A549 (cell line): ENCODE measurements at regions not wholly inside any gene's neighbourhood (a gene's known extent, or its start where the extent isn't known, plus 50 kb on each side); places are given as distances from the start of the nearest gene placed in this dataset.
A peak's percentile ranks its signal among the peaks of the same experiment; 100 is the strongest.

Source experiments
- ATAC-seq, 2 experiments: fragments of 200-7000 bp in 1 of 2; fragments of >200 bp in 1 of 2; cut with Nextera tagmentation in 1 of 2; cut with Tn5 transposase in 1 of 2; 3 replicates each; pipeline versions ENCODE4 v1.8.0 to v1.9.1; 2018 to 2020; ENCODE audit warnings: mild to moderate bottlenecking in 1 of 2, moderate library complexity in 1 of 2
- CTCF ChIA-PET: fragments of 300-600 bp; sonication (Branson Sonifier 250); formaldehyde crosslinking; extraction: SDS; loops from one replicate; lab custom pipeline; 2021; ENCODE audit warnings: antibody characterized with exemption, inconsistent platforms; lab: Yijun Ruan, JAX
- POLR2A ChIA-PET: fragments of 350-600 bp; formaldehyde crosslinking; extraction: SDS; loops from one replicate; lab custom pipeline; 2021; ENCODE audit warnings: antibody characterized with exemption, inconsistent platforms; lab: Yijun Ruan, JAX
- DNase-seq, 2 experiments: peaks; one replicate each; pipeline versions ENCODE4 v3.0.0 to v3.0.0-alpha.2; 2011 to 2016; ENCODE audit warnings: low read depth in 1 of 2, low spot score in 1 of 2
- FAIRE-seq: peaks from 2 replicates; lab custom pipeline; 2011; peaks lifted over from hg19 to GRCh38; lab: Jason Lieb, UNC
- H3K27ac ChIP-seq, 2 experiments: fragments of >200 bp; sonication (Bioruptor Twin); formaldehyde crosslinking; 3 replicates each; pipeline ENCODE4 v1.5.1; 2016 to 2017
- H3K4me1 ChIP-seq: fragments of >200 bp; sonication (Bioruptor Twin); formaldehyde crosslinking; 3 replicates; pipeline ENCODE4 v1.6.1; 2016
- H3K4me2 ChIP-seq: fragments of >200 bp; sonication (Bioruptor Twin); formaldehyde crosslinking; 3 replicates; pipeline ENCODE4 v1.6.1; 2016
- H3K4me3 ChIP-seq: fragments of >200 bp; sonication (Bioruptor Twin); formaldehyde crosslinking; 3 replicates; pipeline ENCODE4 v1.5.1; 2016
- H3K9me3 ChIP-seq: fragments of >200 bp; sonication (Bioruptor Twin); formaldehyde crosslinking; 3 replicates; pipeline ENCODE4 v1.6.1; 2016
- BHLHE40 ChIP-seq: IDR thresholded peaks from 2 replicates; pipeline ENCODE4 v1.6.1; 2012; ENCODE audit warnings: low read depth, low read length, inconsistent platforms
- CBX2 ChIP-seq: fragments of 200-600 bp; sonication (generic); IDR thresholded peaks from 2 replicates; pipeline ENCODE4 v1.6.1; 2016; ENCODE audit warnings: low read depth, mild to moderate bottlenecking, borderline replicate concordance
- EHF ChIP-seq: fragments of 250-450 bp; sonication (Bioruptor Pico); IDR thresholded peaks from 2 replicates; pipeline ENCODE4 v1.5.0; 2020; ENCODE audit warnings: mild to moderate bottlenecking
- FOSL2 ChIP-seq, 2 experiments: fragments of 450-650 bp in 1 of 2; fragments of >200 bp in 1 of 2; sonication (Bioruptor Twin) in 1 of 2; formaldehyde crosslinking; IDR thresholded peaks; 2 replicates each; pipeline versions ENCODE4 v1.5.0 to v1.6.1; 2016 to 2020; ENCODE audit warnings: mild to moderate bottlenecking in 1 of 2, moderate library complexity in 1 of 2
- HEYL ChIP-seq: fragments of 250-450 bp; sonication (Bioruptor Pico); IDR thresholded peaks from 2 replicates; pipeline ENCODE4 v1.8.0; 2021; ENCODE audit warnings: mild to moderate bottlenecking, moderate library complexity
- HOXB13 ChIP-seq: fragments of 250-450 bp; sonication (Bioruptor Pico); IDR thresholded peaks from 2 replicates; pipeline ENCODE4 v1.5.0; 2020; ENCODE audit warnings: low read depth, mild to moderate bottlenecking, moderate library complexity
- JUN ChIP-seq, 2 experiments: fragments of >200 bp; sonication (Bioruptor Twin); formaldehyde crosslinking; IDR thresholded peaks; 2 replicates in 1 of 2; 3 replicates in 1 of 2; pipeline ENCODE4 v1.6.1; 2016 to 2017
- MYC ChIP-seq: IDR thresholded peaks from 2 replicates; pipeline ENCODE4 v1.6.1; 2012; ENCODE audit warnings: mild to moderate bottlenecking, inconsistent platforms, low read length, improper control_type of control experiment, borderline replicate concordance
- POLR2A ChIP-seq: IDR thresholded peaks from 2 replicates; pipeline ENCODE4 v1.6.1; 2012; ENCODE audit warnings: mild to moderate bottlenecking, low read length
- RAD21 ChIP-seq, 2 experiments: fragments of >200 bp in 1 of 2; sonication (Bioruptor Twin) in 1 of 2; formaldehyde crosslinking in 1 of 2; IDR thresholded peaks in 1 of 2; conservative IDR thresholded peaks in 1 of 2; 2 replicates in 1 of 2; 3 replicates in 1 of 2; pipeline ENCODE4 v1.6.1; 2012 to 2018; ENCODE audit warnings: inconsistent platforms in 1 of 2
- RFX5 ChIP-seq: fragments of 450-650 bp; IDR thresholded peaks from 2 replicates; pipeline ENCODE4 v1.7.1; 2014; ENCODE audit warnings: antibody characterized with exemption, mild to moderate bottlenecking, moderate library complexity
- TFCP2L1 ChIP-seq: fragments of 250-450 bp; sonication (Bioruptor Pico); IDR thresholded peaks from 2 replicates; pipeline ENCODE4 v1.5.0; 2021; ENCODE audit warnings: mild to moderate bottlenecking
- ZC3H11A ChIP-seq: fragments of 450-650 bp; IDR thresholded peaks from 2 replicates; pipeline ENCODE4 v1.6.1; 2014; ENCODE audit warnings: antibody characterized with exemption, mild to moderate bottlenecking
- WGBS: methylation state at CpG from one replicate; pipeline ENCODE4 v1.1.6; 2017; ENCODE audit errors: missing lambda C conversion rate; 5-methylcytosine and 5-hydroxymethylcytosine counted together
- TF ChIP-seq, protein P1 (sequence below): fragments of 450-650 bp; IDR thresholded peaks from 2 replicates; pipeline ENCODE4 v1.6.1; 2014; ENCODE audit warnings: antibody characterized with exemption
- TF ChIP-seq, protein P2 (sequence below): fragments of 200-600 bp; sonication (generic); IDR thresholded peaks from 2 replicates; pipeline ENCODE4 v1.6.1; 2016; ENCODE audit warnings: antibody characterized with exemption, mild to moderate bottlenecking, moderate library complexity
- TF ChIP-seq, protein P3 (sequence below): IDR thresholded peaks from 2 replicates; pipeline ENCODE4 v1.6.1; 2012
- TF ChIP-seq, protein P4 (sequence below): fragments of >200 bp; sonication (Bioruptor Twin); formaldehyde crosslinking; IDR thresholded peaks from 3 replicates; pipeline ENCODE4 v1.5.1; 2016
- TF ChIP-seq, protein P5 (sequence below): IDR thresholded peaks from 2 replicates; pipeline ENCODE4 v1.6.1; 2012

DNA sequence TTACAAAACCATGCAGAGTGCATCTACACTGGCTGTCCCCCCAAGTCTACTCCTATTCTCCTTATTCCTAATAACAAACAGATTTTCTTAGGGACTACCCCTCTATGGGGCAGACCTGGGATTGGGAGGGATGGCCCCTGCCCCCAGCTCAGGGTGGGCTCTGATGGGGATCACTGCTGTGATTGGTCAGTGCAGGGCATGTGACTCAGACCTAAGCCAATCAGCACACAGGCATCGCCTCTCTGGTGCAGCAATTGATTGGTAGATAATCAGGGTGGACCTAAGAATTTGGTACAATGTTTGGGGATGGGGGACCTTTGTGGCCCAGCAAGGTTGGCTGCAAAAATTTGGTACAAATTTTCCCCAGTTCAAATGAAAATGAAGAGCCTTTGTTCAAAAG is 57.2 kb upstream of the SHANK2 start:
- ChIA-PET POLR2A (no interaction called here), CTCF (interaction anchor here (1.4 kb wide), 1 partner anchor 495 kb away, joined by 3 read pairs; no protein-coding TSS in a partner anchor)
- no peak overlapping the region for H3K4me3 ChIP-seq
- H3K4me2 ChIP-seq = no peak overlapping the region
- 75% methylated on average over 1 of the region's 1 CpG for WGBS
- no peak for ATAC-seq
- no peak overlapping the region for H3K27ac ChIP-seq
- TF ChIP-seq, protein P1, sequence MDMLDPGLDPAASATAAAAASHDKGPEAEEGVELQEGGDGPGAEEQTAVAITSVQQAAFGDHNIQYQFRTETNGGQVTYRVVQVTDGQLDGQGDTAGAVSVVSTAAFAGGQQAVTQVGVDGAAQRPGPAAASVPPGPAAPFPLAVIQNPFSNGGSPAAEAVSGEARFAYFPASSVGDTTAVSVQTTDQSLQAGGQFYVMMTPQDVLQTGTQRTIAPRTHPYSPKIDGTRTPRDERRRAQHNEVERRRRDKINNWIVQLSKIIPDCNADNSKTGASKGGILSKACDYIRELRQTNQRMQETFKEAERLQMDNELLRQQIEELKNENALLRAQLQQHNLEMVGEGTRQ = peak; percentile 63; the same call in 1 of the 2 replicates
- TF ChIP-seq ZC3H11A = no peak
- H3K4me1 ChIP-seq = peaks cover 22% of the 10 kb centered on the region
- no peak for FAIRE-seq
- no peaks in the 10 kb centered on the region for H3K9me3 ChIP-seq
- no peak for DNase-seq

DNA sequence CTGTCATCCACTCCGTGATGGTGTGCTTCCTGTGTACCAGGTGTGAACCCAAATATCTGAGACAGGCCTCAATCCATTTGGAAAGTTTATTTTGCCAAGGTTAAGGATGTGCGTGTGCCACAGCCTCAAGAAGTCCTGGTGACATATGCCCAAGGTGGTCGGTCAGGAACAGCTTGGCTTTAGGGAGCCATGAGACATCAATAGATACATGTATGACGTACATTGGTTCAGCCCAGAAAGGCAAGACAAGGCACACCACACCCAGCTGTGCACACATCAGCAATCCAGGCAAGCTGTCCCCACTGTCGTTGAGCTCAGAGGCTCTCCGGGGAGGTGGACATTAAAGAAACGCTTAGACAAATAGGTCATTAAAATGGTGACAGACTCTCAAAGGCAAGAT is 56.8 kb upstream of the SHANK2 start:
- H3K4me2 ChIP-seq = no peak overlapping the region
- POLR2A ChIA-PET = no interaction called here
- 77% methylated on average over 7 of the region's 7 CpGs for WGBS
- H3K4me1 ChIP-seq = peaks cover 22% of the 10 kb centered on the region
- H3K9me3 ChIP-seq = no peaks in the 10 kb centered on the region
- ATAC-seq (no peak), DNase-seq (no peak), FAIRE-seq (no peak)
- no peak overlapping the region for H3K27ac ChIP-seq
- CTCF ChIA-PET = interaction anchor here (1.4 kb wide), 1 partner anchor 495 kb away, joined by 3 read pairs; no protein-coding TSS in a partner anchor
- no peak overlapping the region for H3K4me3 ChIP-seq
- TF ChIP-seq, protein P2, sequence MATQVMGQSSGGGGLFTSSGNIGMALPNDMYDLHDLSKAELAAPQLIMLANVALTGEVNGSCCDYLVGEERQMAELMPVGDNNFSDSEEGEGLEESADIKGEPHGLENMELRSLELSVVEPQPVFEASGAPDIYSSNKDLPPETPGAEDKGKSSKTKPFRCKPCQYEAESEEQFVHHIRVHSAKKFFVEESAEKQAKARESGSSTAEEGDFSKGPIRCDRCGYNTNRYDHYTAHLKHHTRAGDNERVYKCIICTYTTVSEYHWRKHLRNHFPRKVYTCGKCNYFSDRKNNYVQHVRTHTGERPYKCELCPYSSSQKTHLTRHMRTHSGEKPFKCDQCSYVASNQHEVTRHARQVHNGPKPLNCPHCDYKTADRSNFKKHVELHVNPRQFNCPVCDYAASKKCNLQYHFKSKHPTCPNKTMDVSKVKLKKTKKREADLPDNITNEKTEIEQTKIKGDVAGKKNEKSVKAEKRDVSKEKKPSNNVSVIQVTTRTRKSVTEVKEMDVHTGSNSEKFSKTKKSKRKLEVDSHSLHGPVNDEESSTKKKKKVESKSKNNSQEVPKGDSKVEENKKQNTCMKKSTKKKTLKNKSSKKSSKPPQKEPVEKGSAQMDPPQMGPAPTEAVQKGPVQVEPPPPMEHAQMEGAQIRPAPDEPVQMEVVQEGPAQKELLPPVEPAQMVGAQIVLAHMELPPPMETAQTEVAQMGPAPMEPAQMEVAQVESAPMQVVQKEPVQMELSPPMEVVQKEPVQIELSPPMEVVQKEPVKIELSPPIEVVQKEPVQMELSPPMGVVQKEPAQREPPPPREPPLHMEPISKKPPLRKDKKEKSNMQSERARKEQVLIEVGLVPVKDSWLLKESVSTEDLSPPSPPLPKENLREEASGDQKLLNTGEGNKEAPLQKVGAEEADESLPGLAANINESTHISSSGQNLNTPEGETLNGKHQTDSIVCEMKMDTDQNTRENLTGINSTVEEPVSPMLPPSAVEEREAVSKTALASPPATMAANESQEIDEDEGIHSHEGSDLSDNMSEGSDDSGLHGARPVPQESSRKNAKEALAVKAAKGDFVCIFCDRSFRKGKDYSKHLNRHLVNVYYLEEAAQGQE = no peak
- TF ChIP-seq RAD21 (conservative IDR thresholded peaks at IDR 0.05 in 1 of 2, IDR thresholded peaks at IDR 0.05 in 1 of 2) (no peak), RFX5 (no peak), HEYL (no peak), MYC (no peak), ZC3H11A (no peak), JUN (IDR thresholded peaks at IDR 0.05) (no peak), BHLHE40 (no peak), CBX2 (no peak), HOXB13 (CRISPR knock-in tag) (no peak), TFCP2L1 (no peak), EHF (CRISPR knock-in tag) (no peak), FOSL2 (IDR thresholded peaks at IDR 0.05) (no peak), FOSL2 (CRISPR knock-in tag; IDR thresholded peaks at IDR 0.05) (no peak), POLR2A (no peak)
- TF ChIP-seq, protein P3, sequence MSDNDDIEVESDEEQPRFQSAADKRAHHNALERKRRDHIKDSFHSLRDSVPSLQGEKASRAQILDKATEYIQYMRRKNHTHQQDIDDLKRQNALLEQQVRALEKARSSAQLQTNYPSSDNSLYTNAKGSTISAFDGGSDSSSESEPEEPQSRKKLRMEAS = no peak
- TF ChIP-seq, protein P4, sequence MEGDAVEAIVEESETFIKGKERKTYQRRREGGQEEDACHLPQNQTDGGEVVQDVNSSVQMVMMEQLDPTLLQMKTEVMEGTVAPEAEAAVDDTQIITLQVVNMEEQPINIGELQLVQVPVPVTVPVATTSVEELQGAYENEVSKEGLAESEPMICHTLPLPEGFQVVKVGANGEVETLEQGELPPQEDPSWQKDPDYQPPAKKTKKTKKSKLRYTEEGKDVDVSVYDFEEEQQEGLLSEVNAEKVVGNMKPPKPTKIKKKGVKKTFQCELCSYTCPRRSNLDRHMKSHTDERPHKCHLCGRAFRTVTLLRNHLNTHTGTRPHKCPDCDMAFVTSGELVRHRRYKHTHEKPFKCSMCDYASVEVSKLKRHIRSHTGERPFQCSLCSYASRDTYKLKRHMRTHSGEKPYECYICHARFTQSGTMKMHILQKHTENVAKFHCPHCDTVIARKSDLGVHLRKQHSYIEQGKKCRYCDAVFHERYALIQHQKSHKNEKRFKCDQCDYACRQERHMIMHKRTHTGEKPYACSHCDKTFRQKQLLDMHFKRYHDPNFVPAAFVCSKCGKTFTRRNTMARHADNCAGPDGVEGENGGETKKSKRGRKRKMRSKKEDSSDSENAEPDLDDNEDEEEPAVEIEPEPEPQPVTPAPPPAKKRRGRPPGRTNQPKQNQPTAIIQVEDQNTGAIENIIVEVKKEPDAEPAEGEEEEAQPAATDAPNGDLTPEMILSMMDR = no peak
- TF ChIP-seq, protein P5, sequence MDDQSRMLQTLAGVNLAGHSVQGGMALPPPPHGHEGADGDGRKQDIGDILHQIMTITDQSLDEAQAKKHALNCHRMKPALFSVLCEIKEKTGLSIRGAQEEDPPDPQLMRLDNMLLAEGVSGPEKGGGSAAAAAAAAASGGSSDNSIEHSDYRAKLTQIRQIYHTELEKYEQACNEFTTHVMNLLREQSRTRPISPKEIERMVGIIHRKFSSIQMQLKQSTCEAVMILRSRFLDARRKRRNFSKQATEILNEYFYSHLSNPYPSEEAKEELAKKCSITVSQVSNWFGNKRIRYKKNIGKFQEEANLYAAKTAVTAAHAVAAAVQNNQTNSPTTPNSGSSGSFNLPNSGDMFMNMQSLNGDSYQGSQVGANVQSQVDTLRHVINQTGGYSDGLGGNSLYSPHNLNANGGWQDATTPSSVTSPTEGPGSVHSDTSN = no peak
